ENCODE measurements at regions not wholly inside any gene's neighbourhood (a gene's known extent, or its start where the extent isn't known, plus 50 kb on each side); places are given as distances from the start of the nearest gene placed in this dataset.

DNA sequence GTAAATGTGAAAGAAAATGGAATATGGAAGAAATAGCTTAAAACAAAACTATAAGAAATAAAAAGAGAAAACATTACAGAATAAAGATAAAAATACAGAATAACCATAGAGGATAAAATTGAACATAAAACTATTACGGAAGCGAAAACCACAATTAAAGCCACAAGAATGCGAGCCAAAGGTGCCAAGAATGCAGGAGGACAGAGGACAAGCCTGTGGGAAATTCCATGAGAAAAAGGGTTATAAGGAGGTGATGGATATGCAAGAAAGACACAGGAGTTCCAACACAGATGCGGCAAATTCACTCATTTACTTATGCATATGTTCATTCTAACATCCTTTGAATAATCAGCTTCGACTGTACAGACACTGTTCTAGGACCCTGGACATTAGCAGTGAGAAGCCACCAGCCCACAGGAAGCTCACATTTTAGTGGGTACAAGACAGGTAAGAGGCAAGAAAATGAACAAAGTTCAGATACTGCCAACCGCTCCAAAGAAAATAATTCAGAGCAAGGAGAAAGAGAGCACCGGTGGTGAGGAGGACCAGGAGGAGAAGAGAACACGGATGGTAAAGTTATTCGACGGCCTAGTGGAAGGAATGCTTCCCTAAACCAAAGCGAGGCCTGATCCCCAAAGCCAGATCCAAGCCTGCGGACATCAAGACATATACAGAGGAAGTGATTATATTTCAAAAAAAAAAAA lies 213.7 kb upstream of the MGMT start:
- in situ Hi-C loops (cut with MboI; ENCODE audit: low sequenced_read_pairs): no loop called here

DNA sequence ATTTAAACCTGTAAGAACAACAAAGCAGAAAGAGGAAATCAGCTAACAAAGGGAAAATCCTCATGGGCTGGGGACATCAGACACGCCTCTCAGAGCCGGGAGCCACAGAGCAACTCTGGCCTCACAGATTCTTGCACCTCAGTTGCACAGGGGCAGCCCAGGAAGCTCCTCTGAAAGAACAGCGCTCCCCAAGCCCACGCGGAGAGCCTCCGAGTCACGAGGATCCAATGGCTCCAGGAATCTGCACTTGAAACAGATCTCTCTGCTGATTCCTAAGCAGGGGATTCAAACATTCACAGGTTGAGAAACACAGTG lies 213.2 kb upstream of the MGMT start:
- in situ Hi-C loops (cut with MboI; ENCODE audit: low sequenced_read_pairs): no loop called here

DNA sequence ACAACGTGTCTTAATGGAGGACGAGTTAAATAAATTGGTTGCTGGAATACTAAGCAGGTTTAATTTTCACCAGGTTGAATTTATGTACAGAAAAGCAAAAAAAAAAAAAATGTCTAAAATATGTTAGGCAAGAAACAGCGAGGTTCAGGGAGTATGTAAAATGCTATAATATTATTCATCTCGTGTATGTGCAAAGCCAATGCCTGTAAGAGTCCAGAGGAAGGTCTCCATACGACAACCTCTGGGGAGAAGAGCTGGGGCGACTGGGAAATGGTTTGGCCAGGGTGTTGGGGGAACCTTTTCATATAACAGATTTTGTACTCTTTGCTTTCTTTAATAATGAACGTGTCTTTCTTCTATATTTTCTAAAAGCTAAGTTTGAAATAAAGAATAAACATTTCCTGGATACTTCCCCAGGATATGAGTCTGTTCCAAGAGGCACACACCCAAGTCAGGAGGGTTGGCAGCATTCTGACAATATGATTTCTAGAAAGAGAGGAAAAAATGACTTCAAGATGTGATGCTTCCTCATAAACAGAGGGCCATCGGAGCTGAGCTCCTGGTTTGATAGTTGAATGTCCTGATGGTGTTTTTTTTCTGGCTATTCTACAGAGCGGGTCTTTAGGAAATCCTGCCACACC lies 208.6 kb upstream of the MGMT start:
- in situ Hi-C loops (cut with MboI; ENCODE audit: low sequenced_read_pairs): no loop called here

DNA sequence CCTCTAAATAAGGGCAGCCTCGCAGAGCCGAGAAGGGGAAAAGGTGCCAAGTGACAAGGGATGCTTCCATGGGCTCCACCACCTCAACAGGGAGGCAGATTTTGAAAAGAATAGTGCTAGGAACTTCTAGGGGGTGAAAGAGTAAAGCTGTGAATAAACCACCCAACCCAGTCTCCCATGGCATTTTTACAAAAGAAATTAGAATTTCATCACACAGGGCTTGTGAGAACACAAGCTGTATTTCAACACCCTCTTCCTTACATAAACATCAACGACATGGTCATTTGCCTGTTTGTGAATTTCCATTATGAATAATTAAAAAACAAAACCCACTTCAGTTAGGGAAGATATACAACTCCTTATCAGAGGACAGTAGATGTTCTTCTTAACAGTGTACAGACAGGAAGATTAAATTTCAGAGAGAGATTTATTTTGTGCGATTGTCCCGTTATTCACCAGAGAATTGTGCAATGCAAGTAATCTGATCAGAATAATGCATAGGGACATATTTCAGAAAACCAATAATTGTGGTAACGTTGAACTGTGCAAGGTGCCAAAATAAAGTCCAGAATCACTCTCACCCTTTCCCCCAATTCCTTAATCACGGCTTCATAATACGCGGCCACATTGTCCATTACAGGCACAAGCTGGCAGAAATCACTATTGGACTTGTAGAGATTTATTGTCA lies 207.8 kb upstream of the MGMT start:
- in situ Hi-C loops (cut with MboI; ENCODE audit: low sequenced_read_pairs): no loop called here

DNA sequence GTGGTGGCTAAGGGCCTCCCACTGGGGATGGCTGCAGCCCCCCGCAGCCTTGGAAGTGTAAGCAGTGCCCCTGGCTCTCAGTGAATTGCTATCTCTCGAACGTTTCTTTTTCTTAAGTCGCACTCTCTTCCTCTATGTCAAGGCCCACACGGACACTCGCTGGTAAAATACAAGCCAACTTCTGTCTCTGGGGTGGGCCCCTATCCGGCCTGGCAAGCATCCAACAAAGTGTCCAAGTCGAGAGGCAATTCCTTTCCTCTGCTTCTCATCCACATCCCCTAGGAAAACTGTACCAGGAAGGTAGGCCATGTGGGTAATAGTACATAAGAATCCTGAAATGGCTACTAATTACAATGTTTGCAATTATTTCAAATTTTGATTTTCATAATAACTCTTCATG lies 194.9 kb upstream of the MGMT start:
- in situ Hi-C loops (cut with MboI; ENCODE audit: low sequenced_read_pairs): no loop called here

DNA sequence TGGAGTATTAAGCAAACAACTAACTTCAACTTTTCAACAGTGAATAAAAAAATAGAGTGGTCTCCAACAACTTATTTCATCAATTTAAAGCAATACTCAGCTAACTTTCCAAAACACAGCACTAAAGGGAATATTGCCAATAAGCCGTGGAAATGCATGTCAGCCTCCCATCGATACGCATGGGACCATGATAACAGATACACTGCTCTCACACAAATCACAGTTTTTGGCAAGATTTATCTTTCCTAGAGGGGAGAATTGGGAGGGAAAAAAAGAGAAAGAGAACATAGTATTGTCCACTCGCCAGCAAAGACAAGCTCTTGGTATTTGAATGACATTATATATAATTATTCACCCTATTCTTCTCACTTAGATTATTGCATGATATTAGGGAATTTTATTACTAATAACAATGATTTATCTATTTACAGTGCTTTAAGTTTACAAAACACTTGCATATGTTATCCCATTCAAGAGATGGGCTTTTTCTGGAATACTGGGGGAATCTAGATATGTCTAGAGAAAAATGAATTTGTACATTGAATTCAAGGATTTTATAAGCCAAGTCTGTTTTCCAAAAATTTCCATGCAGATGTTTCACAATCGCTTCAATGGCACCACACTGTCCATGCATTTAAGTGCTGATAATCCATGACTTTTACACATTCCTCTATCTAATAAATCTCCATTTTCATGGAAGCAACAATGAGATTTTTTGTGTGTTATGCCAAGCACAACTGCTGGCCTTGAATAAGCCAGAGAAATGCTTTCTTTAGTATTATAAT lies 194.0 kb upstream of the MGMT start:
- in situ Hi-C loops (cut with MboI; ENCODE audit: low sequenced_read_pairs): no loop called here

DNA sequence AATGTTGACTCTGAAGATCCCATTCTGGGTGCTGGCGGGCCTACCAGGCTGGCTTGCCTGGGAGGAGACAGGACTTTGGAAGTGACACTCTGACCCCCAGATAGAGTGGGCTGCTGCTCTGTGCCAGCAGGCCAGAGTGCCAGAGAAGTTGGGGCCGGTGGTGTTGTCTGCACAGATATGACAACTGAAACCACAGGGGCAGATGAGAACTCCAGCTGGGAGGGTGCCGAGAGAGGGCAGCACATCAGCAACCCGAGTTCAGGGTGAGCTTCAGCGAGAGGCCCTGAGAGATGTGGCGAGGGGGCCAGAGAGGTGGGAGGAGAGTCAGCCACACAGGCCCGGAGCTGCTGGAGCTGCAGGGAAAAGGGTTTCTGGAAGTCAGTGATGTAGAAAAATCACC lies 193.2 kb upstream of the MGMT start:
- in situ Hi-C loops (cut with MboI; ENCODE audit: low sequenced_read_pairs): no loop called here

DNA sequence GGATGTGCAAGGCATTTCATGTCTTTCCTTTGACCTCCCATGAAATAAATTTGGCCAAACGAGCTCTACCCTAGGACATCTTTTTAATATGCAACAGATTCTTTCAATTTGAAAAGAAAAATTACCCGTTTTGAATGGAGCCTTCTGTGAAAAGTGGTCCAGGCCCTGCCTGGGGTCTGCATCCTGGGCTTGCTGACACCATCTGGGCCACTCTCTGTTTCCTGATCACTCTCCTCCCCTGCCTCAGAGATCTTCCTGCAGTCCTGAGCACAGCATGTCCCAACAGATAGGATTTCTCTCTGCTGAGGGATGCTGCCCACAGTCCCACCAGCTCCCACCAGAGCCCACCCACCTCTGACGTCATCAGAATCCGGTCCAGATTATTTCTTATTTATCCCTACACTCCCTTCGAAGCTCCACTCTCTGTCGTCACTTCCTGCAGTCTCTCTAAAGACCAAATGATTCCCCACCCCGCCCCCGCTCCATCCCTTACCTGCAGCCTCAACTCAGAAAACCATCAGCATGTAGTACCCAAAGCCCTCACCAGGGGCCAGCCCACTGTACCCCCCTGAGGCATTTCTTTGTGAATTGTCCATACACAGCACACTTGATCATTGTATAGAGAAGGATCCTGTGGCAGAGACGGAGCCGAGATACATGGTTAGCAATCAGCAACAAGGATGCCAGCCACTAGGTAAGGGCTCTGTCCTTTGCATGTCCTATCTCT lies 192.1 kb upstream of the MGMT start:
- in situ Hi-C loops (cut with MboI; ENCODE audit: low sequenced_read_pairs): no loop called here

DNA sequence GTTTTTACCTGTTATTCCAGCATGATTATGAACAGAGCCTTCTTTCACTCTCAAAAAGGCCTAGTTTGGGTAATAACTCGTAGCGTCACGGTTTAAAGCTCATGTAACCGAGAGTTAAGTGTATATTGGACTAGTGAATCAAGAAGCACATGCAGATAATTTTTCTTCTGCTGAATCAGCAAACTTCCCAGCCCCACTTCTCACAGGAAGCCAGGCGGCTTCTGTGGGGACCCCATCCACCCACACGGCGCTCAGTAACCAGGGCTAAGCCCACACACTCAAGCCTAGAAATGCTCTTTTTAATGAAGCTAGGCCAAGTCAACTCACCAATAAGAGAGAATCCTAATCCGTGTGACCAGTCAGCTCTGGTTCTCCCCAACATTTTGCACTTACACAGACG lies 191.2 kb upstream of the MGMT start:
- in situ Hi-C loops (cut with MboI; ENCODE audit: low sequenced_read_pairs): no loop called here

DNA sequence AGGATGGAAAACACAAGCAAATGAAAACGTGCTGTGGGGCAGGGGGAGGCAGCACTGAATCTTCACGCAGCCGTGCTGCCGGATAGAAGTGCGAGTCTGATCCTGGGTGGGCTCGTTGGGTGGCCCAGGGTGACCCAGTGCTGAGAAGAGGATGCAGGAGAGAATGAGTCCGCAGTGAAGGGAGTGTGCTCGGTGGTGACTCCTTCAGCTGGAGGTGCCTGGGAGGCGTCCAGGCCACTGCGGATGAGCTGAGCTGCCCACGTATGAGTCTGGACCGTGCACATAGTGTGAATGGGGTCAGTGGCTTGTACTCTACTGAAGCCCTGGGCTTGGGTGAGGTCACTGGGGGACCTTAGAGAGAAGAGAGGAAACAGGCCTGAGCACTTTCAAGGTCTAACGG lies 190.0 kb upstream of the MGMT start:
- in situ Hi-C loops (cut with MboI; ENCODE audit: low sequenced_read_pairs): no loop called here

DNA sequence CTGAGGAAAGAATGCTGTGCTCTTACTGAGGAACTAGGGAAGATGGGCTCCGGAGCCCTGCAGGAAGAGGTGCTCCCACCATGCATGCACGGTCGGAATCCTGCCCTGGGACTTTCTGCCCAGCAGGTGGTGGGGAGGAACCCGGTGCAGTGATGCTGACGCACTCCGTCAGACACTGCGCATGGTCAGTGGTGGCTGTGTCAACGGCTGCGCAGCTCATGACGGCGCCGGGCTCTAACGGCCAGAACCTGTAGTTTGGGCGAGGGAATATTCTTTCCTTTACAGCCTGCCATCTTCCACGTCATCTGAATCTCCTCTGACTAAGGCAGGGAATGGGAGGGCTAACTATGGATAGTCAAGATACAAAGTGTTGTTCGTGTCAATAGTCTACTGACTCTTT lies 189.2 kb upstream of the MGMT start:
- in situ Hi-C loops (cut with MboI; ENCODE audit: low sequenced_read_pairs): no loop called here

DNA sequence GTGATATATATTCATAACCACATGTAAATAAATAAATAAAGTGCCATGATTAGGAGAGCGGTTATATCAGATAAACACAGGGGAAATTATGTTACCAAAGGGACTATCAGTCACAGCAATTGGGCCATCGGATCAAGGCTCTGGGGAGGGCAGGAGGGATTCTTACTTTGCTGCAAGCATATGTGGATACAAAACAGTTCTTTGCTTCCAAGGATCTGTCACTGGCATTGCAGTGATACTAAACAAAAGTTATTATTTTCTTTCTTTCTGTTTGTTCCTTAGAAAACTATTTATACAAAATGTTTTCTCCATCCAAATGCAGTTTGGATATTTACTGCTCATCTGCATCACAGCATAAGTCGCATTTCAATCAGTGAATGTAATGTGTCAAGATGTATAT lies 188.4 kb upstream of the MGMT start:
- in situ Hi-C loops (cut with MboI; ENCODE audit: low sequenced_read_pairs): no loop called here

DNA sequence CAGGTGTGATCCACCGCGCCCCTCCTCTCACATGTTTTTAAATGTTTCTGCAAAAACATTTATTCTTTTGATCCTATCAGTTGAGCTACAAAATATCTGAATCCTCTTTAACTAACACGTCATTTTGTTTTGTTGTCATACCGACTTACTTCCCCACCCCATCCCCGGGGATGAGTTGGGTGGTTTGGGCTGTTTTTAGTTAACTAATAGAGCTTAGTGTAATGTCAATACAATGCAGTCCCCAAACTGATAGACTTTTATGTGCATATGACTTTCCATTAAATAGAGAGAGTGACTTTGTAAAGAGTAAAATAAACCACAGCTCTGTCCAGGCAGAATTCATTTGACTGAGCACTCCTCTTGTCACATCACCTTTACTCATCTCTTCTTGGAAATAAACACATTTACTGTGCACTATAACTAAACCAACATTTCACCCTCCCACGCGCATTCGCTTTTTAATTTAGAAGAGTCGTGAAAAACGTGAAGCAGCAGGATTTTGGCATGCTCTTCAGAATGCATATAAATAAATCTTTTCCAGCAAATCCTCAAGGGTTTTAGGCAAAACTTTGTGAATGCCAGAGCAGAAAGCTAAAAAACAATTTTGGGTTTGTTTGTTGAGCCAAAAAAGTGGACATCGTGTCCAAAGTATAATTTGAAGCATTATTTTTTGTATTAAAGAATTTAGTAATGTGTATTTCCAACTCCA lies 187.4 kb upstream of the MGMT start:
- in situ Hi-C loops (cut with MboI; ENCODE audit: low sequenced_read_pairs): no loop called here

DNA sequence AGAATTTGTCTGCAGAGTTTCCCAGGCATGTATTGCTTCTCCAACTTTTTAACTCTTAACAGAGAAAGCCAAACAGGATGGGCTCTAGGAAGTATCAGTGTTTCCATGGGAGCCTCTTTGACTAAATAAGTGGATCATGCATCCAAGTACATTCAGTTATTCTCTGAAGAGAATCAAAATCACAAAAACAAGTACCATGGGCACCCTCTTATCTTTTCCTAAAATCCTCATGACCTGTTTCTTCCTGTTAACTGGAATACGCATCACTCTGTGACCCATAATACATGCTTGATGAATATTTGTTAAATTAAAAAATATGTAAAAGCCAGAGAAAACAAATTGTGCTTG lies 186.9 kb upstream of the MGMT start:
- in situ Hi-C loops (cut with MboI; ENCODE audit: low sequenced_read_pairs): no loop called here

DNA sequence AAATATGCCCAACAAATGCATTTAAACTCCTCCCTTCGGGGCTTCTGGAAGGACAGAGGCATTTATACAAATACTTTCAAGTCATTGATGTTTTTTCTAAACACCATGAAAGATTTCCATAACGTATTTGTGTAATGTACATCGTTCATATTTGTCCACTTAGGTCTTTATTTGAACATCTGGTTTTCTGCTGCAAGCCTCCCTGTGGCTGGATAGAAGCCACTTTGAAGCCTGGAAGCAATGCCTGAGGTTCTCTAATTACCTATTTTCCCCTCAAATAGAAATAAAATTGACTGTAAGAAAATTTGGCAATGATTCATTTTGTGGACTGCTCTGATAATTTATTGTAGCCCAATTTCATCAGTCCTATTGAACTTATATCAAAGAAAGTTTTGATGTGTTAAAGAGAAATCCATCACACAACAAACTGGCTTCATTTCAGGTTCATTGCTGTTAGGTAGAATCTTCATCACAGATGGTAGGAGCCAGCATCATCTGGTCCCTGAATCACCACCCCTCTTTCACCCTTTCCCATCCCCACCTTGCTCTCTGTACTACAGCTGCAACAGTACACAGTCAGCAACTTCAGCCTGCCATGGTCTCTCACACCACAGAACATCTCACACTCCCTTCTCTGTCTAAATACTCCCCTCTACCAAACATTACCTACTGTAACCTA lies 186.0 kb upstream of the MGMT start:
- in situ Hi-C loops (cut with MboI; ENCODE audit: low sequenced_read_pairs): no loop called here

DNA sequence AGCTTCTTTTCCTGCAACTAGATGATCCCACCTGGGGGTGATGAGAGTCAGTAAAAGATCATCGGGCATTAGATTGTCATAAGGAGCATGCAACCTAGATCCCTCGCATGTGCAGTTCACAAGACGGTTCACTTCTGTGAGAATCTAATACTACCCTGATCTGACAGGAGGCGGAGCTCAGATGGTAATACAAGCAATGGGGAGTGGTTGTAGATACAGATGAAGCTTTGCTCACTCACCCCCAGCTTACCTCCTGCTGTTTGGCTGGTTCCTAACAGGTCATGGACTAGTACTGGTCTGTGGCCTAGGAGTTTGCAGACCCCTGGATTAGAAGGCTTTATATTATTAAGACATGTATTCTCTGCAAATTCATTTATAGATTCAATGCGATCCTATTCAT lies 181.6 kb upstream of the MGMT start:
- in situ Hi-C loops (cut with MboI; ENCODE audit: low sequenced_read_pairs): no loop called here

DNA sequence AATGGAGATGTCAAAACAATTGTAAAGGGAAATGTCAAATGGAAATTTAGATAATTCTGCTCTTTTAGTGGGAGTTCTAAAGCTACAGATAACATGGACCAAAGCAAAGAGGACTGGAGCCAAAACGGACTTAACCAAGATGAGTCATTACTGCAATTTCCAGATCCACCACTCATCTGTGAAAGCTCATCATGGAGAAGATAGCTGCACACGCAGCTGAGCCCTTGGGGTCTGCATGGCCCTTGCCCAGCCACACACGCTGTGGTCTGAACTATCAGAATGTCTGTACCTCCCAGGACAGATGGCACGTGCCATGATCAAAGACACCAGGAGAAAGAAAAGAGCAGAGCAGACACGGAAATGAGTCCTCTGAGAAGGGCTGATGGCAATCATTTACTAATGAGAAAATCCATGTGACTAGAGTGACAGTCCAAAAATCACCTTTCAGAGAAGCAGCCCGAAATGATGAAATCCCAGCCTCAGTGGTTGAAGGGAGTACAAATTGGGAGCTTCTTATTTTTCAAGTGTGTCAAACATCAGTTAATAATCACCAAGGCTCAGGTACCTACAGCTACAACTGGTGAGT lies 177.9 kb upstream of the MGMT start:
- in situ Hi-C loops (cut with MboI; ENCODE audit: low sequenced_read_pairs): no loop called here

DNA sequence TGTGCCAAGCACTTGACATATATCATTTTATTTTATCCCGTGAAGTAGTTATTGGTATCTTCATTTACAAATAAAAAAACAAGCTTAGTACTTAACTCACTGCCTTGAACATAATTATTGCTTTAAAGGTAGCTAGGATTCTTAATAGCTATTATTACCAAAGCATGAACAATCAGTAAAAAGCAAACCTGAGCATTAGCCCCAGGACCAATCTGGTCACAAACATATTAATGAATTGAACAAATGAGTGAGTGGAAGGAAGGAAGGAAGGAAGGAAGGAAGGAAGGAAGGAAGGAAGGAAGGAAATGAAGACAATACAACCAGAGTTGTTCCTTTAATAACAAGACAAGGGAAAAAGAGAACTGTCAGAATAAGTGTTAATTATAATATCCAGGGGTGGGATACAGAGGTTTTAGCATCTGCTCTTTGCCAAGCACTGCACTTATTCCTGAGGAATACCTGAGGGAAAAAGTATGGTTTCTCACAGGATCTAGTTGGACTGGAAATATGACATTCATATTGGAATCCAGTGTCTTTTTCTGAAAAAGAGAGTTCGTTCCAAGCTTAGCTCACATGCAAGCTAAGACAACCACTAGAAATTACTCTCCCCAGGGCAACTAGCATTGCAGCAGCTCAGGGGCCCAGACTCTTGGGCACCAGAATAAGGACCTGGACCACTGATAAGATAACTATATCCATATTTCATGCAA lies 172.9 kb upstream of the MGMT start:
- in situ Hi-C loops (cut with MboI; ENCODE audit: low sequenced_read_pairs): no loop called here

DNA sequence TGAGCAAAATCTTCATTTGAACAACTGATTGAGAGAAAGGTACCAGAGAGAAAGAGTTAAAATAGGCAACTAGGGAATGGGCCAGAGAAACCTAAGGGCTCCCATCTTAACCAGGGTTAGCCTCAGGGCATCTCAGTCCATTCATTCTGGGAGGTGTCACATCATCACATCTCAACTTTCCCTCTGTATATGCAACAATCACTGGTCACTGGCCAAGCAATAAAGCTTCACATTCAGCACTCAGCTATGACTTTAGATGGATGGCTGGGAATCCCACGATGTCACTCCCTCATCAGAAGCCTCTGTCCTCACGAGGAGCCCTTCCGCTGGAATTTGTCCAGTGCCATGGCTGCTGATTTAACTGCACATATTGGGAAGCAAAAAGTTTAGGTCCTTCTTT lies 172.1 kb upstream of the MGMT start:
- in situ Hi-C loops (cut with MboI; ENCODE audit: low sequenced_read_pairs): no loop called here
